Keratinocyte (primary cell): ENCODE measurements at regions not wholly inside any gene's neighbourhood (a gene's known extent, or its start where the extent isn't known, plus 50 kb on each side); places are given as distances from the start of the nearest gene placed in this dataset.

ENCODE experiments used
- DNase-seq: peaks from one replicate; pipeline ENCODE4 v3.0.0-alpha.2; 2011; ENCODE audit warnings: low read depth, missing footprints, low spot score
- FAIRE-seq: peaks from 2 replicates; lab custom pipeline; 2011; peaks lifted over from hg19 to GRCh38; lab: Jason Lieb, UNC
- H2AFZ ChIP-seq: 2 replicates; pipeline ENCODE4 v1.6.0; 2012; ENCODE audit warnings: low read length, control low read depth, inconsistent platforms; ENCODE audit not compliant: control insufficient read depth
- H3K27ac ChIP-seq: 2 replicates; pipeline ENCODE4 v1.5.1; 2011; ENCODE audit warnings: low read length; ENCODE audit not compliant: control insufficient read depth, insufficient read depth
- H3K27me3 ChIP-seq: 3 replicates; pipeline ENCODE4 v1.6.0; 2011; ENCODE audit warnings: low read length; ENCODE audit not compliant: control insufficient read depth, insufficient read depth; ENCODE audit errors: extremely low read depth
- H3K36me3 ChIP-seq, 2 experiments: 2 replicates in 1 of 2; 3 replicates in 1 of 2; pipeline ENCODE4 v1.5.1; 2011; ENCODE audit warnings: low read length in 2 of 2, mild to moderate bottlenecking in 1 of 2; ENCODE audit not compliant: control insufficient read depth in 2 of 2, insufficient read depth in 2 of 2; ENCODE audit errors: extremely low read depth in 1 of 2
- H3K4me1 ChIP-seq: 3 replicates; pipeline ENCODE4 v1.5.1; 2011; ENCODE audit warnings: low read length; ENCODE audit not compliant: control insufficient read depth, insufficient read depth; ENCODE audit errors: extremely low read depth
- H3K4me2 ChIP-seq: 3 replicates; pipeline ENCODE4 v1.6.0; 2011; ENCODE audit warnings: low read depth, low read length; ENCODE audit not compliant: control insufficient read depth, insufficient read depth; ENCODE audit errors: extremely low read depth
- H3K4me3 ChIP-seq, 3 experiments: fragments of 200-600 bp in 1 of 3; sonication (generic) in 1 of 3; 2 replicates in 2 of 3; 3 replicates in 1 of 3; pipeline ENCODE4 v1.5.1; 2011 to 2016; ENCODE audit warnings: low read length in 3 of 3, mild to moderate bottlenecking in 3 of 3, control low read depth in 2 of 3, inconsistent platforms in 1 of 3, low read depth in 1 of 3, mixed read lengths in 1 of 3, mixed run types in 1 of 3, moderate library complexity in 1 of 3; ENCODE audit not compliant: control insufficient read depth in 2 of 3, insufficient read depth in 2 of 3; ENCODE audit errors: extremely low read depth in 1 of 3
- H3K79me2 ChIP-seq: 2 replicates; pipeline ENCODE4 v1.6.0; 2012; ENCODE audit warnings: low read length; ENCODE audit not compliant: control insufficient read depth, insufficient read depth
- H3K9ac ChIP-seq: 3 replicates; pipeline ENCODE4 v1.6.0; 2011; ENCODE audit warnings: low read length; ENCODE audit not compliant: control insufficient read depth, insufficient read depth; ENCODE audit errors: extremely low read depth
- H3K9me1 ChIP-seq: 3 replicates; pipeline ENCODE4 v1.6.0; 2011; ENCODE audit warnings: low read length; ENCODE audit not compliant: control insufficient read depth, insufficient read depth; ENCODE audit errors: extremely low read depth
- H3K9me3 ChIP-seq: 2 replicates; pipeline ENCODE4 v1.5.1; 2012; ENCODE audit warnings: low read depth, low read length; ENCODE audit not compliant: control insufficient read depth
- H4K20me1 ChIP-seq: 3 replicates; pipeline ENCODE4 v1.6.0; 2011; ENCODE audit warnings: low read length; ENCODE audit not compliant: control insufficient read depth, insufficient read depth; ENCODE audit errors: extremely low read depth
- EZH2 ChIP-seq: IDR thresholded peaks from one replicate; pipeline ENCODE4 v1.6.1; 2012; ENCODE audit warnings: inconsistent platforms, mild to moderate bottlenecking, low read length, moderate library complexity
- dilution Hi-C: fragments of 300-500 bp; cut with MboI; formaldehyde crosslinking; loops from one replicate; pipeline ENCODE4 v1.7.0; 2020; ENCODE audit warnings: low sequenced_read_pairs; ENCODE audit not compliant: extremely low pct_ligation_motif_present
- TF ChIP-seq, protein P1 (sequence below), 3 experiments: IDR thresholded peaks in 1 of 3; conservative IDR thresholded peaks in 1 of 3; optimal IDR thresholded peaks in 1 of 3; 2 replicates in 2 of 3; 3 replicates in 1 of 3; pipeline versions ENCODE3 to v1.5.1; 2011; ENCODE audit warnings: low read length in 3 of 3, mild to moderate bottlenecking in 3 of 3, moderate library complexity in 2 of 3, control low read depth in 1 of 3, inconsistent platforms in 1 of 3; ENCODE audit not compliant: insufficient read depth in 2 of 3; ENCODE audit errors: extremely low read depth in 1 of 3

DNA sequence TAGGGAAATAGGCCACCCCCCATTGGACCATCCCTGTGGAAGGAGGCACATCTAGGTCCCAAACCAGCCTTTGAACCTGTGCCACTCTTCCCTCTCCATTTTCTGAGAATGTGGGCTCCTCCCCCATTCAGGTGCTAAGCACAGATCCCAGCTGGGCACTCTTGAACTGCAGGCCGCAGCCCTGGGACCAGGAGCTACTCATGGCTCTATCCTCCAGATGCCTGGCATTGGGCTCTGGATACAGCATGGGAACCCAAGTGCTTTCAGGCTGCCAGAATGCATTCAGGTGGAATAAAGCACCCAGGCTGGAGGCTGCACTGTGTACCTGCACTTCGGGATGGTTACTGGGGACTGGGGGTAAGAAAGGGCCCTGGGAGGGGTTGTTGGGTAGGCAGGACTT, 1372.3 kb upstream of the SPRY2 start:
- no peak overlapping the region for H3K4me3 ChIP-seq
- no peak overlapping the region for H3K9ac ChIP-seq
- no peaks in the 10 kb centered on the region for H3K9me1 ChIP-seq
- H3K36me3 ChIP-seq = no peaks in the 10 kb centered on the region
- dilution Hi-C loops = no loop called here
- no peaks in the 10 kb centered on the region for H3K79me2 ChIP-seq
- no peak overlapping the region for H3K27ac ChIP-seq
- H3K4me2 ChIP-seq = no peak overlapping the region
- TF ChIP-seq EZH2 = no peak
- TF ChIP-seq, protein P1, sequence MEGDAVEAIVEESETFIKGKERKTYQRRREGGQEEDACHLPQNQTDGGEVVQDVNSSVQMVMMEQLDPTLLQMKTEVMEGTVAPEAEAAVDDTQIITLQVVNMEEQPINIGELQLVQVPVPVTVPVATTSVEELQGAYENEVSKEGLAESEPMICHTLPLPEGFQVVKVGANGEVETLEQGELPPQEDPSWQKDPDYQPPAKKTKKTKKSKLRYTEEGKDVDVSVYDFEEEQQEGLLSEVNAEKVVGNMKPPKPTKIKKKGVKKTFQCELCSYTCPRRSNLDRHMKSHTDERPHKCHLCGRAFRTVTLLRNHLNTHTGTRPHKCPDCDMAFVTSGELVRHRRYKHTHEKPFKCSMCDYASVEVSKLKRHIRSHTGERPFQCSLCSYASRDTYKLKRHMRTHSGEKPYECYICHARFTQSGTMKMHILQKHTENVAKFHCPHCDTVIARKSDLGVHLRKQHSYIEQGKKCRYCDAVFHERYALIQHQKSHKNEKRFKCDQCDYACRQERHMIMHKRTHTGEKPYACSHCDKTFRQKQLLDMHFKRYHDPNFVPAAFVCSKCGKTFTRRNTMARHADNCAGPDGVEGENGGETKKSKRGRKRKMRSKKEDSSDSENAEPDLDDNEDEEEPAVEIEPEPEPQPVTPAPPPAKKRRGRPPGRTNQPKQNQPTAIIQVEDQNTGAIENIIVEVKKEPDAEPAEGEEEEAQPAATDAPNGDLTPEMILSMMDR (optimal IDR thresholded peaks at IDR 0.05 in 1 of 3, IDR thresholded peaks at IDR 0.05 in 1 of 3, conservative IDR thresholded peaks at IDR 0.05 in 1 of 3; ENCODE audit: extremely low read depth in 1 of 3, insufficient read depth in 2 of 3, low read length in 3 of 3) = no peak
- H4K20me1 ChIP-seq = no peaks in the 10 kb centered on the region
- H2AFZ ChIP-seq = no peak overlapping the region
- DNase-seq (no peak), FAIRE-seq (no peak)
- no peaks in the 10 kb centered on the region for H3K9me3 ChIP-seq
- no peaks in the 10 kb centered on the region for H3K27me3 ChIP-seq
- no peaks in the 10 kb centered on the region for H3K4me1 ChIP-seq

DNA sequence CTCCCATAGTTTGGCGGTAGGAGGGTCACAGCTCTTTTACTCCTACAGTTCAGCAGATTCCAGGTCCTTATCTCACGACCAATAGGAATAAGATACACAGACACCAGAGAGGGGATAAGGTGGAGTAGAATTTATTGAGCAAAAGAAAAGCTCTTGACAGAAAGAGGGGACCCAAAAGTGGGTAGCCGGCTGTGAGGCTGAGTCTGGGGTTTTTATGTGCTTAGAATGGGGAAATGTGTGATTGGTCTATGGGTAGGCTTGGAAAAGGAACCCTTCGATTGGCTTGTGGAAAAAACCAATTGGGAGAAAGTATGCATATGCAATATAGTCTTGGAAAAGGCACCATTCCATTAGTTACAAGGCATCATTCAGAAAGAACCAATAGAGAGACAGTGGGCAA, 1356.9 kb upstream of the SPRY2 start:
- no peaks in the 10 kb centered on the region for H3K9me1 ChIP-seq
- no peaks in the 10 kb centered on the region for H3K36me3 ChIP-seq
- TF ChIP-seq, protein P1 (optimal IDR thresholded peaks at IDR 0.05 in 1 of 3, IDR thresholded peaks at IDR 0.05 in 1 of 3, conservative IDR thresholded peaks at IDR 0.05 in 1 of 3; ENCODE audit: extremely low read depth in 1 of 3, insufficient read depth in 2 of 3, low read length in 3 of 3) = no peak
- no peak for TF ChIP-seq EZH2
- H3K79me2 ChIP-seq = no peaks in the 10 kb centered on the region
- no peak for FAIRE-seq
- H3K4me2 ChIP-seq = no peak overlapping the region
- no peak for DNase-seq
- H3K27me3 ChIP-seq = no peaks in the 10 kb centered on the region
- H3K4me3 ChIP-seq = no peak overlapping the region
- H3K9me3 ChIP-seq = no peaks in the 10 kb centered on the region
- no peak overlapping the region for H3K27ac ChIP-seq
- H3K9ac ChIP-seq = no peak overlapping the region
- H2AFZ ChIP-seq = no peak overlapping the region
- dilution Hi-C loops = no loop called here
- H3K4me1 ChIP-seq = no peaks in the 10 kb centered on the region
- no peaks in the 10 kb centered on the region for H4K20me1 ChIP-seq
